C4-2B (cell line): ENCODE measurements at regions not wholly inside any gene's neighbourhood (a gene's known extent, or its start where the extent isn't known, plus 50 kb on each side); places are given as distances from the start of the nearest gene placed in this dataset.

Experiments
- H3K27ac ChIP-seq: fragments of 450-650 bp; 2 replicates; pipeline ENCODE4 v1.5.1; 2017
- CTCF ChIP-seq: fragments of 450-650 bp; conservative IDR thresholded peaks from 2 replicates; pipeline ENCODE4 v1.5.1; 2017; ENCODE audit warnings: mild to moderate bottlenecking
- ZFX ChIP-seq: fragments of 450-650 bp; IDR thresholded peaks from 2 replicates; pipeline ENCODE4 v1.6.1; 2017

- no peak overlapping the region for H3K27ac ChIP-seq
- no peak for TF ChIP-seq CTCF
- no peak for TF ChIP-seq ZFX
Measured at GRCh38 chr4:14333616-14334015, 668.7 kb upstream of the CPEB2 start.

- TF ChIP-seq CTCF (no peak), ZFX (no peak)
- H3K27ac ChIP-seq, result no peak overlapping the region
Measured at GRCh38 chr4:14334166-14334565, 668.1 kb upstream of the CPEB2 start.

GRCh38 chr4:14335872-14336271 lies 666.4 kb upstream of the CPEB2 start:
- no peak overlapping the region for H3K27ac ChIP-seq

GRCh38 chr4:14336656-14337055 lies 665.6 kb upstream of the CPEB2 start:
- no peak overlapping the region for H3K27ac ChIP-seq

More at GRCh38 chr4:14335872-14336271, 666.4 kb upstream of the CPEB2 start:
- no peak for TF ChIP-seq CTCF
- no peak for TF ChIP-seq ZFX

GRCh38 chr4:14337892-14338584 lies 664.2 kb upstream of the CPEB2 start:
- TF ChIP-seq ZFX (no peak), CTCF (no peak)
- H3K27ac ChIP-seq, result no peak overlapping the region

More at GRCh38 chr4:14336656-14337055, 665.6 kb upstream of the CPEB2 start:
- no peak for TF ChIP-seq CTCF
- no peak for TF ChIP-seq ZFX

GRCh38 chr4:14338585-14339265 lies 663.6 kb upstream of the CPEB2 start:
- H3K27ac ChIP-seq, result no peak overlapping the region
- TF ChIP-seq ZFX, result no peak
- TF ChIP-seq CTCF, result no peak

GRCh38 chr4:14339715-14340114 lies 662.6 kb upstream of the CPEB2 start:
- TF ChIP-seq CTCF, result no peak
- TF ChIP-seq ZFX, result no peak
- no peak overlapping the region for H3K27ac ChIP-seq
